HEK293T (cell line): ENCODE measurements at regions not wholly inside any gene's neighbourhood (a gene's known extent, or its start where the extent isn't known, plus 50 kb on each side); places are given as distances from the start of the nearest gene placed in this dataset.

ENCODE experiments used
- BHLHE40 ChIP-seq: fragments of 450-650 bp; IDR thresholded peaks from 2 replicates; pipeline ENCODE4 v1.6.1; 2016; ENCODE audit warnings: mild to moderate bottlenecking, moderate library complexity, borderline replicate concordance
- ELF4 ChIP-seq: fragments of 450-650 bp; IDR thresholded peaks from 2 replicates; pipeline ENCODE4 v1.6.1; 2017; ENCODE audit warnings: antibody characterized with exemption
- FOXA1 ChIP-seq: fragments of 450-650 bp; IDR thresholded peaks from 2 replicates; pipeline ENCODE4 v1.6.1; 2016; ENCODE audit warnings: mild to moderate bottlenecking
- FOXK2 ChIP-seq: fragments of 450-650 bp; IDR thresholded peaks from 2 replicates; pipeline ENCODE4 v1.6.1; 2016; ENCODE audit warnings: mild to moderate bottlenecking
- FOXM1 ChIP-seq: fragments of 450-650 bp; IDR thresholded peaks from 2 replicates; pipeline ENCODE4 v1.6.1; 2017; ENCODE audit warnings: mild to moderate bottlenecking, borderline replicate concordance
- L3MBTL2 ChIP-seq: fragments of 450-650 bp; conservative IDR thresholded peaks from 2 replicates; pipeline ENCODE4 v1.6.1; 2016; ENCODE audit warnings: mild to moderate bottlenecking
- SP1 ChIP-seq: fragments of 450-650 bp; IDR thresholded peaks from 2 replicates; pipeline ENCODE4 v1.6.1; 2017
- SUZ12 ChIP-seq: fragments of 450-650 bp; IDR thresholded peaks from 2 replicates; pipeline ENCODE4 v1.6.1; 2016; ENCODE audit warnings: mild to moderate bottlenecking

GRCh38 chr1:201595381-201595780 is 56.5 kb downstream of the NAV1 start:
- TF ChIP-seq BHLHE40 = no peak
- TF ChIP-seq FOXM1 = no peak
- TF ChIP-seq FOXA1 = no peak
- no peak for TF ChIP-seq SP1
- TF ChIP-seq L3MBTL2 = no peak
- TF ChIP-seq FOXK2 = no peak
- TF ChIP-seq ELF4 = no peak
- no peak for TF ChIP-seq SUZ12
